Ascending aorta (tissue), 2 donors: ENCODE measurements at regions not wholly inside any gene's neighbourhood (a gene's known extent, or its start where the extent isn't known, plus 50 kb on each side); places are given as distances from the start of the nearest gene placed in this dataset.
"Not testable (repeated sequence)": the region's sequence is repeated elsewhere in the genome, so short reads cannot be mapped to it uniquely, and the experiment has no call there.

ENCODE experiments used
- DNase-seq, 2 donors: peaks; one replicate each; pipeline ENCODE4 v3.0.0-alpha.2; 2019; ENCODE audit warnings: low spot score in 2 of 2
- H3K27ac ChIP-seq, 2 donors: fragments of 200-600 bp; sonication (generic); one replicate each; pipeline ENCODE4 v1.5.1; 2016 to 2017; ENCODE audit warnings: mild to moderate bottlenecking in 1 of 2
- H3K27me3 ChIP-seq: fragments of 200-600 bp; sonication (generic); one replicate; pipeline ENCODE4 v1.5.1; 2017
- H3K36me3 ChIP-seq, 2 donors: fragments of 200-600 bp; sonication (generic); one replicate each; pipeline ENCODE4 v1.5.1; 2016
- H3K4me1 ChIP-seq, 2 donors: fragments of 200-600 bp; sonication (generic); one replicate each; pipeline ENCODE4 v1.5.1; 2016 to 2017; ENCODE audit warnings: mild to moderate bottlenecking in 1 of 2
- H3K4me3 ChIP-seq, 2 donors: fragments of 200-600 bp; sonication (generic); one replicate each; pipeline ENCODE4 v1.5.1; 2016 to 2017; ENCODE audit warnings: mild to moderate bottlenecking in 1 of 2
- H3K9me3 ChIP-seq, 2 donors: fragments of 200-600 bp; sonication (generic); one replicate each; pipeline ENCODE4 v1.5.1; 2016
- intact Hi-C: fragments of 100-400 bp; cut with DNase I; formaldehyde crosslinking; loops from one replicate; pipeline ENCODE4 v1.15.1; 2023
- TF ChIP-seq, protein P1 (sequence below), 3 experiments: fragments of 200-600 bp in 2 of 3; fragments of 450-650 bp in 1 of 3; sonication (generic) in 2 of 3; IDR thresholded peaks; one replicate each; pipeline ENCODE4 v1.5.1; 2016 to 2019; ENCODE audit warnings: antibody characterized with exemption in 3 of 3, mild to moderate bottlenecking in 1 of 3, moderate library complexity in 1 of 3

DNA sequence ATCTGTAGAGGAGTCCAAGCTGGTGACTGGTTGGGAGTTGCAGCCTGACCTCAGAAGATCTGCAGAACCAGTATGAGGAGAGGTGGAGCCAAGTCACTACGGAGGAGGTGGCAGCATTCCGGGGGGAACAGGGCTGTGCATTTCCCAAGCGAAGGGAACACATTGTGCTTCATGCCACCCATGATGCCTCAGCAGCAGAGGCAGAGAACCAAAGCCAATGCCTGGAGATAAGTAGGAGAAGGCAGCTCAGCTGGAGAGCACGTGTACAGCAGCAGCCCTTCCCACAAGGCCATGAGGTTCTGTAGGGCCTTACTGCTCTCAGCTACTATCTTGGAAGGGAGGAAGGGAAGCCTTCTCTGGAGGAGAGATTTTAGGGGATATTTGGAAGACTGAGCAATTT, 67.2 kb upstream of the LRPPRC start:
- intact Hi-C loops: no loop called here

DNA sequence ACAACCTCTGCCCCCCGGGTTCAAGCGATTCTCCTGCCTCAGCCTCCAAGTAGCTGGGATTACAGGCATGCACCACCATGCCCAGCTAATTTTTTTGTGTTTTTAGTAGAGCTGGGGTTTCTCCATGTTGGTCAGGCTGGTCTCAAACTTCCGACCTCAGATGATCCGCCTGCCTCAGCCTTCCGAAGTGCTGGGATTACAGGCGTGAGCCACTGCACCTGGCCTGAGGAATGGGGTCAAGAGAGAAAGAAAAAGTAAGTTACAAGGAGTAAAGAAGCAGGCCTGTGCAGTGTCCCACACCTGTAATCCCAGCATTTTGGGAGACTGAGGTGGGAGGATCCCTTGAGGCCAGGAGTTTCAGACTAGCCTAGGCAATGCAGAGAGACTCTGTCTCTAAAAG, 68.5 kb upstream of the LRPPRC start:
- H3K4me3 ChIP-seq, H3K9me3 ChIP-seq, H3K36me3 ChIP-seq, H3K4me1 ChIP-seq, H3K27me3 ChIP-seq, intact Hi-C loops, DNase-seq, H3K27ac ChIP-seq: not testable (repeated sequence)

More for the DNA sequence above, 67.2 kb upstream of the LRPPRC start:
- H3K4me1 ChIP-seq: no peaks in the 10 kb centered on the region
- TF ChIP-seq, protein P1, sequence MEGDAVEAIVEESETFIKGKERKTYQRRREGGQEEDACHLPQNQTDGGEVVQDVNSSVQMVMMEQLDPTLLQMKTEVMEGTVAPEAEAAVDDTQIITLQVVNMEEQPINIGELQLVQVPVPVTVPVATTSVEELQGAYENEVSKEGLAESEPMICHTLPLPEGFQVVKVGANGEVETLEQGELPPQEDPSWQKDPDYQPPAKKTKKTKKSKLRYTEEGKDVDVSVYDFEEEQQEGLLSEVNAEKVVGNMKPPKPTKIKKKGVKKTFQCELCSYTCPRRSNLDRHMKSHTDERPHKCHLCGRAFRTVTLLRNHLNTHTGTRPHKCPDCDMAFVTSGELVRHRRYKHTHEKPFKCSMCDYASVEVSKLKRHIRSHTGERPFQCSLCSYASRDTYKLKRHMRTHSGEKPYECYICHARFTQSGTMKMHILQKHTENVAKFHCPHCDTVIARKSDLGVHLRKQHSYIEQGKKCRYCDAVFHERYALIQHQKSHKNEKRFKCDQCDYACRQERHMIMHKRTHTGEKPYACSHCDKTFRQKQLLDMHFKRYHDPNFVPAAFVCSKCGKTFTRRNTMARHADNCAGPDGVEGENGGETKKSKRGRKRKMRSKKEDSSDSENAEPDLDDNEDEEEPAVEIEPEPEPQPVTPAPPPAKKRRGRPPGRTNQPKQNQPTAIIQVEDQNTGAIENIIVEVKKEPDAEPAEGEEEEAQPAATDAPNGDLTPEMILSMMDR (IDR thresholded peaks at IDR 0.05): no peak
- H3K36me3 ChIP-seq: no peaks in the 10 kb centered on the region
- H3K4me3 ChIP-seq: no peak overlapping the region
- no peak for DNase-seq
- no peak overlapping the region for H3K27ac ChIP-seq
- H3K27me3 ChIP-seq: no peaks in the 10 kb centered on the region
- H3K9me3 ChIP-seq: no peaks in the 10 kb centered on the region

DNA sequence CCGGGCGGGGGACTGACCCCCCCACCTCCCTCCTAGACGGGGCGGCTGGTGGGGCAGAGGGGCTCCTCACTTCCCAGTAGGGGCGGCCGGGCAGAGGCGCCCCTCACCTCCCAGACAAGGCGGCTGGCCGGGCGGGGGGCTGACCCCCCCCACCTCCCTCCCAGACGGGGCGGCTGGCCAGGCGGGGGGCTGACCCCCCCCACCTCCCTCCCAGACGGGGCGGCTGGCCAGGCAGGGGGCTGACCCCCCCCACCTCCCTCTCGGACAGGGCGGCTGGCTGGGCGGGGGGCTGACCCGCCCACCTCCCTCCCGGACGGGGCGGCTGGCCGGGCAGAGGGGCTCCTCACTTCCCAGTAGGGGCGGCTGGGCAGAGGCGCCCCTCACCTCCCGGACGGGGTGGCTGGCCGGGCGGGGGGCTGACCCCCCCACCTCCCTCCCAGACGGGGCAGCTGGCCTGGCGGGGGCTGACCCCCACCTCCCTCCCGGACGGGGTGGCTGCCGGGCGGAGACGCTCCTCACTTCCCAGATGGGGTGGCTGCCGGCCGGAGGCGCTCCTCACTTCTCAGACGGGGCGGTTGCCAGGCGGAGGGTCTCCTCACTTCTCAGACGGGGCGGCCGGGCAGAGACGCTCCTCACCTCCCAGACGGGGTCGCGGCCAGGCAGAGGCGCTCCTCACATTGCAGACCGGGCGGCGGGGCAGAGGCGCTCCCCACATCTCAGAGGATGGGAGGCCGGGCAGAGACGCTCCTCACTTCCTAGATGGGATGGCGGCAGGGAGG, 71.4 kb upstream of the LRPPRC start:
- H3K4me3 ChIP-seq, H3K4me1 ChIP-seq, intact Hi-C loops, H3K36me3 ChIP-seq, H3K27ac ChIP-seq, H3K9me3 ChIP-seq, DNase-seq, H3K27me3 ChIP-seq: not testable (repeated sequence)

DNA sequence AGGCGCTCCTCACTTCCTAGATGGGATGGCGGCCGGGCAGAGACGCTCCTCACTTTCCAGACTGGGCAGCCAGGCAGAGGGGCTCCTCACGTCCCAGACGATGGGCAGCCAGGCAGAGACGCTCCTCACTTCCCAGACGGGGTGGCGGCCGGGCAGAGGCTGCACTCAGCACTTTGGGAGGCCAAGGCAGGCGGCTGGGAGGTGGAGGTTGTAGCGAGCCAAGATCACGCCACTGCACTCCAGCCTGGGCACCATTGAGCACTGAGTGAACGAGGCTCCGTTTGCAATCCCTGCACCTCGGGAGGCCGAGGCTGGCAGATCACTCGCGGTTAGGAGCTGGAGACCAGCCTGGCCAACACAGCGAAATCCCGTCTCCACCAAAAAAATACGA, 72.0 kb upstream of the LRPPRC start:
- H3K4me3 ChIP-seq, intact Hi-C loops, DNase-seq, H3K27me3 ChIP-seq, H3K9me3 ChIP-seq, H3K27ac ChIP-seq, H3K36me3 ChIP-seq, H3K4me1 ChIP-seq: not testable (repeated sequence)

DNA sequence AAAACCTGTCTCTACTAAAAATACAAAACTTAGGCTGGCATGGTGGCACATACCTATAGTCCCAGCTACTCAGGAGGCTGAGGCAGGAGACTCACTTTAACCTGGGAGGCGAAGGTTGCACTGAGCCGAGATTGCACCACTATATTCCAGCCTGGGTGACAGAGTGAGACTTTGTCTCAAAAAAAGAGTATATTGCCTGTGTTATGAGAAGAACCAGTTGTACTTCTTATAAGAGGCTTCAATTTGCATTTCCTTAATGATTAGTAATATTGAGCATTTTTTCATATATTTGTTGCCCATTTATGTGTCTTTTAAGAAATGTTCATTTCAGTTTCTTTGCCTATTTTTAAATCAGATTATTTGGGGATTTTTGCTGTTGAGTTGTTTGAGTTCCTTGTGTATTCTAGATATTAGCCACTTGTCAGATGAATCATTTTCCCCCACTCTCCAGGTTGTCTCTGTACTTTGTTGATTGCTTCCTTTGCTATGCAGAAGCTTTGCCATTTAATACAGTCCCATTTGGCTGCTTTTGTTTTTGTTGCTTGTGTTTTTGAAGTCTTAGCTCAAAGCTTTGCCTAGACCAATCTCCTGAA, 75.8 kb upstream of the LRPPRC start:
- intact Hi-C loops: no loop called here
- H3K27me3 ChIP-seq: no peaks in the 10 kb centered on the region

DNA sequence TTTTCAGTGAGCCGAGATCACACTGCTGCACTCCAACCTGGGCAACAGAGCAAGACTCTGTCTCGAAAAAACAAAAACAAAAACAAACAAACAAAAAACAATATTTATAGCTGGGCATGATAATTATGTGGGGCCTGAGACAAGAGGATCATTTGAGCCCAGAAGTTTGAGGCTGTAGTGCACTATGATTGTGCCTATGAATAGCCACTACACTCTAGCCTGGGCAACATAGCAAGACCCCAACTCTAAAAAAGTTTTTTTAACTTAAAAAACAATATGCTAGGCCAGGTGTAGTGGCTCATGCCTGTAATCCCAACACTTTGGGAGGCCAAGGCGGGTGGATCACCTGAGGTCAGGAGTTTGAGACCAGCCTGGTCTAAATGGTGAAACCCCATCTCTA, 77.9 kb upstream of the LRPPRC start:
- H3K9me3 ChIP-seq, H3K4me1 ChIP-seq, H3K4me3 ChIP-seq, H3K27ac ChIP-seq, intact Hi-C loops, H3K27me3 ChIP-seq, DNase-seq, H3K36me3 ChIP-seq: not testable (repeated sequence)

More for the DNA sequence above, 75.8 kb upstream of the LRPPRC start:
- Histone ChIP-seq H3K4me3 (no peak overlapping the region), H3K36me3 (no peaks in the 10 kb centered on the region), H3K9me3 (no peaks in the 10 kb centered on the region), H3K4me1 (no peaks in the 10 kb centered on the region), H3K27ac (no peak overlapping the region)
- DNase-seq: no peak
- TF ChIP-seq, protein P1 (IDR thresholded peaks at IDR 0.05): no peak

DNA sequence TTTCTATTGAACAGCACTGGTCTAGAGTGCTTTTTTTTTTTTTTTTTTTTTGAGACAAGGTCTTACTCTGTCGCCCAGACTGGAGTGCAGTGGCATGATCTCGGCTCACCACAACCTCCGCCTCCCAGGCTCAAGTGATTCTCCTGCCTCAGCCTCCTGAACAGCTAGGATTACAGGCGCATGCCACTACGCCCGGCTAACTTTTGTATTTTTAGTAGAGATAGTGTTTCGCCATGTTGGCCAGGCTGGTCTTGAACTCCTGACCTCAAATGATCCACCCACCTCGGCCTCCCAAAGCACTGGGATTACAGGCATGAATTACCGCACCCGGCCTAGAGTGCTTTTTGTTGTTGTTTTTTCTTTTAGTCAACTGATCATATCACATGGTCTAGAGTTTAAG, 79.0 kb upstream of the LRPPRC start:
- H3K27ac ChIP-seq, H3K4me3 ChIP-seq, DNase-seq, H3K36me3 ChIP-seq, H3K4me1 ChIP-seq, H3K9me3 ChIP-seq, H3K27me3 ChIP-seq, intact Hi-C loops: not testable (repeated sequence)

DNA sequence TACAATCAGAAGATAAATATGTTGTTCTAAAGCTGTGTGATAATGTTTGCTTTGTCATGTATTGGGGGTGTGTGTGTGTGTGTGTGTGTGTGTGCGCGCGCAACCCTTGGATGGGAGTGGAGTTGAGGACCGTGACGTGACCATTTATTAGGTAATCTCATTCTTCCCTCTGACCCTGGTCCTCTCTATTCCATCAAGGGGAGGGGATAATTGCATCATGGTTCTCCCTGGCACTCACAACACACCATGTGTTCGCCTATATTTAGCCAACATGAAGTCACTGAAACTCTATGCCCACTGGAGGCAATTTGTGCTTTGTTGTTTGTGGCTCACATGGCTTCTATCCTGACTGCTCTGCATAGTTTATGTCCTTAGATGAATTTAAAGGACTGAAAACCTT, 79.8 kb upstream of the LRPPRC start:
- TF ChIP-seq, protein P1 (IDR thresholded peaks at IDR 0.05): no peak
- no peaks in the 10 kb centered on the region for H3K27me3 ChIP-seq
- H3K4me3 ChIP-seq: no peak overlapping the region
- H3K9me3 ChIP-seq: no peaks in the 10 kb centered on the region
- no peak overlapping the region for H3K27ac ChIP-seq
- H3K4me1 ChIP-seq: no peaks in the 10 kb centered on the region
- peak in 1 of 2 donors; percentile 63 for DNase-seq
- no peaks in the 10 kb centered on the region for H3K36me3 ChIP-seq
- intact Hi-C loops: no loop called here
